Effector CD4-positive, alpha-beta T cell (primary cell): ENCODE measurements at regions not wholly inside any gene's neighbourhood (a gene's known extent, or its start where the extent isn't known, plus 50 kb on each side); places are given as distances from the start of the nearest gene placed in this dataset.

Experiments used
- DNase-seq: peaks from one replicate; pipeline ENCODE4 v3.0.0-alpha.2; 2020

- DNase-seq = no peak
These were observed 300.4 kb downstream of the DTWD2 start for GRCh38 chr5:118687661-118688621.

DNA sequence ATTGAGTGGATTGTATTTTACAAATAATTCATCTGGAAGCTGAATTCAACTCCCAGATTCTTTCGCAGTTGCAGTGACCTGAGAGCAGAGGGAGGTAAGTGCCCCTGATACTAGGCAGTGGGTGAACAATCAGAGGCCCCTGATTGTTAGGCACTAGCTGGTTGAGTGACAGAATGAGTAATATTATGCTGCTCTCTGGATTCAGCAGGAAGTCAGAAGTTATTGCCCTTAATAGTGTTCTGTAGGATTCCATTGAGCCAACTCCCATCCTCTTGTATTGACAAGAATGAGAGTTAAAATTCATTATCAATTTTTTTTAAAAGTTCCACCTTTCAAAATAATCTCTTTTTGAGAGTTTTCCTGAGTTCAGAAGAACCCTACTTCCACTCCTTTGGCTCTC is 301.2 kb downstream of the DTWD2 start:
- DNase-seq = no peak

DNA sequence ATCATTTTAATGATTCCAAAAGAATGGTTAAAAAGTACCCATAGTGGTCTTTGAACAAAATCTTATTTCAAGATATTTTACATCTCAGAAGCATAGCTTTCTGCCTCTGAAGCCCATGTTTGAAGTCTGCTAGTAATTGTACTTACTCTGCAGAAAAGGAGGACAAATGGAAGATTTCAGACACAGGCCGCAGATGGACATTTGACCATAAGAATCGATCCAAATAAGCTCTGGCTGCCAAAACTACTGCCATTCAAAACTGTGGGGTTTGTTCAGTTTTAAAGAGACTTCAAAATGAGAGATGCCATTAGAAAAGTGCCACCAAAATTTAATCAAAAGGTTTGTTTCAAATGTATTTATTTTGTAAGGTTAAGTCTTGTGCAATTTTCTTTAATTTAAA is 306.7 kb downstream of the DTWD2 start:
- no peak for DNase-seq

DNA sequence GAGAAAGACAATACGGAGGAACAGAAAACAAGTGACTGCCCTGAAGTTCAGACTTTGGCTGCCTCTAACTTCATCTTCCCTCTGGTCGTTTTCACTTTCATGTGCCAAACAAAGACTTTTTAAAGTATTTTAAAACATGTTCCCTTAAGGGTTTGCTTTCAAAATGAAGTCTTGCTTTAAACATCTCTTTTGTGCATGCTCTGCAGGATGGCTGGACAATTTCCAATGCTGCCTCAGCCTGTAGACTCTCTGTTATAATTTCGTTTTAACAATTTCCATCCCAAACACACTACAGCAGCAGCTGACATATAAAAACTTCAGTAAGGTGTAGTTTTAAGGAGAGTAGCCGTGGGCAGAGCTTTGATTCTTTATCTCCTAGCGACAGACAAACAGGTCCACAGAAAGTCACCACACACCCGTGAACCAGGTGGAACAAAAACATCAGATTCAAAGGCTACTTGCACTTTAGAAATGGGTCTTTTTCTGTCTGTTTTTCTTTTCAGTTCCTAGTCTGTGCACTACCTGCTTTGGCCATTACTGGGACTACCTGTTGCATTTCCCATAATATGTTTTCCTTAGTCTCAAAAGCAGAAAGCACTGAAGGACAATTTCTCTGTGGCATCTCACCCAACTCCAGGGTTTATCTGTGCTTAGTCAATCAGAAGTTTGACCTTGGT is 308.9 kb downstream of the DTWD2 start:
- DNase-seq = no peak

DNA sequence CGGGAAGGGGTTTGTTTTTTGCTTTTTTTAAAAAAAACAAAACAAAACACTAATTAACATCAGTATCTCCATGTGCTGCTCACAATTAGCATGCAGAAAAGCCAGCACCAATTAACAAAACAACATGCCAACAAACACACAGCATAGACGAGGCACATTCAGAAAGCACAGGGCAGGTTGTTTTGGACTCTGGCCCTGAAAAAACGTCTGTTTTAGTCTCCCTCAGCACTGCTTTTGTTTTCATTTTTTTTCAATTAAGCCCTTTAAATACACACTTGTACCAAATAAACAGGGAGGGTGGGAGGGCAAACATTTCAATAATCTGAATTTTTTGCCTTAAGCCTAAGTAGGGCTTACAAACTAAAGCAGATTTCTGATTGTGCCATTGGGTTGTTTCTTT is 309.6 kb downstream of the DTWD2 start:
- no peak for DNase-seq

GRCh38 chr5:118675247-118675646 is 313.1 kb downstream of the DTWD2 start:
- DNase-seq = no peak

DNA sequence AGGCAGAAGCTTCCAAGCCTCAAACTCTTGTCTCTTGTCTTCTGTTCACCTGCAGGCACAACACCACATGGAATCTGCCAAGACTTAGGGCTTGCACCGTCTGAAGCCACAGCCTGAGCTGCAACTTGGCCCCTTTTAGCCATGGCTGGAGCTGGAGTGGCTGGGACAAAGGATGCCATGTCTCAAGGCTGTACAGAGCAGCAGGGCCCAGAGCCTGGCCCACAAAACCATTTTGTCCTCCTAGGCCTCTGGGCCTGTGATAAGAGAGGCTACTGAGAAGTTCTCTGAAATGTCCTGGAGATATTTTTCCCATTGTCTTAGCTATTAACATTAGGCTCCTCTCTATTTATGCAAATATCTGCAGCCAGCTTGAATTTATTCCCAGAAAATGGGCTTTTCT is 330.8 kb downstream of the DTWD2 start:
- DNase-seq = no peak

DNA sequence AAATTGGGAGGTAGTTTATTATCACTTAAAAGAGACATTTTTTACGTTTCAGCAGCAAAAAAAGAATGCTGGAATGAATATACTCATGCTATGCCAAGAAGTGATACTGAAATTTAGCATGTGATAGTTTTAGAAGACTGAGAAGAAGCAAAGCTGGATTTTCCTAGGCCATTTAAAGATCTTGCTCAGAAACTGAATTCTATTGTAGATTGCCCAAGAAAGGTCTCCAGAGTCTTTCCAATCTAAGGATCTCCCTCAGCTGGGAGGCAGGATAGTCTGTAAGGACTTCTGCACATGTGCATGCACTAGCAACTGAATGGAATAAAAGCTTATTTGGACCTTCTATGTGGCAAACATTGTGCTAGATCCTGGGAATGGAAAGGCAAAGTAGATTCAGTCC is 334.5 kb downstream of the DTWD2 start:
- no peak for DNase-seq

DNA sequence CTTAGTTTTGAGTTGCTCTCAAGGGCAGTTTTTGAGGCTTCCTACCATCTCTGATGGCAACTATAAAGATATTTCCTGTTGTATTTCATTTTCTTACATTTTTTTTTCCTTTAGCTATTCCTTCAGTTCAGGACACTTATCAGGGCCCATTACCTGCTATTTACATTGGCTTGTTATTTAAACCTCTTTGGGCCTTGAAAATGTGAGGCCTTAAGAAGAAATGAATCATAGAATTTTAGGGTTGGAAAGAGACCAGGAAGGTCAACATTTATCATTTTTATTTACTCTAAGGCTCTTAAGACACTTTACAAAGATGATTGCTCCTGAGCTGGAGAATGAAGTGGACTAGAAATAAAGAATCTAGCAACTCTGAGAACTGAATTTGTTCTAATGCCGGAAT is 335.2 kb downstream of the DTWD2 start:
- DNase-seq = no peak

GRCh38 chr5:118651002-118651401 is 337.3 kb downstream of the DTWD2 start:
- no peak for DNase-seq

GRCh38 chr5:118647587-118647986 is 340.8 kb downstream of the DTWD2 start:
- no peak for DNase-seq

DNA sequence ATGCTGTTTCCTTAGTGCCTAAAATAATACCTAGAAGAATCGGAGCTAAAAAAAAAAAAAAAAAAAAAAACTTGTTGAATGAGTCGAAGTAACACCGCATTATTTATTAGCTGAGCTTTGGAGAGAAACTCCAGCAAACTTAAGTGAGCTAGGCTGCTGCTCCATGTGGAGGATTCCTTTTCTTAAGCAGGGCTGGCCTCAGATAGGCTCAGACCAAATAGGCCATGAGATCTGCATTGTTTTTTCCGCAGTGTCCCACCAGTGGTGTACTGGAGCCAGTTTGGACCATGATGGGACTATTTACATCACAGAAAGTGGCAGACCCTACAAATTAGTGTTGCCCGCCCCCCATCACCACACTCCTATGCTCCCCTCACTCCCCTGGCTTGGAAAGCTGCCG is 341.4 kb downstream of the DTWD2 start:
- DNase-seq = no peak

DNA sequence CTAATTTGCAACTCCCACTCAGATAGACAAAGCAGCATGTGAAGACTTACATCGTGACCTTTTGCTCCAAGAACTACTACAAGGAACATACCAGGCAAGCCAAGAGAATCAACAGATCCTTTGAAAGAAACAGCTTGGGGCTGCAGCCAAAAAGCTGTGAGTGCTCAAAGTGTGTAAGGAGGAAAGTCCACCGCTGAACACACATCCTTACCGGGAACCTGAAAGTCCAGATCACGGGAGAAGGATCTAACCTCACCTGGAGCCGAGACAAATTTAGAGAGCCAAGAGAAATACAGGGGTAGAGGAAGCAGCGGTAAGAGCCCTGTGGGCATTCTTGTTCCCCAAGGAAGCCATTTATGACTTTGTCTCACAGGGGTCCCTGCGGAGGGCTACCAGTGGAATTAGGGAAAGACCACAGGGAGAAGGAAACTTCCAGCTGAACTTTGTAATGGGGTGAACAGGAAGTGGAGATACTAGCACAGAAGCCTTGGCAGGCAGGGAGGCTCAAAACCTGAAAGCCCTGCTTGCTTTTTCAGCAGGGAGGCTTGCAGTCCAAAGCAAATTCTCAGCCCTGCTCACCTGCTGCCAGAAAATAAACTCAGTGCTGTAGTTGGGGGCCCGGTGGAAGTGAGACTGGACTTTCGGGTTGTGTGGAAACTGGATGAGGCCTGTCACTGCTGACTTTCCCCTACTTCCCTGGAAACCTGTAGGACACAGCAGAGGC is 350.2 kb downstream of the DTWD2 start:
- no peak for DNase-seq

GRCh38 chr5:118628660-118629354 is 359.5 kb downstream of the DTWD2 start:
- DNase-seq = no peak

DNA sequence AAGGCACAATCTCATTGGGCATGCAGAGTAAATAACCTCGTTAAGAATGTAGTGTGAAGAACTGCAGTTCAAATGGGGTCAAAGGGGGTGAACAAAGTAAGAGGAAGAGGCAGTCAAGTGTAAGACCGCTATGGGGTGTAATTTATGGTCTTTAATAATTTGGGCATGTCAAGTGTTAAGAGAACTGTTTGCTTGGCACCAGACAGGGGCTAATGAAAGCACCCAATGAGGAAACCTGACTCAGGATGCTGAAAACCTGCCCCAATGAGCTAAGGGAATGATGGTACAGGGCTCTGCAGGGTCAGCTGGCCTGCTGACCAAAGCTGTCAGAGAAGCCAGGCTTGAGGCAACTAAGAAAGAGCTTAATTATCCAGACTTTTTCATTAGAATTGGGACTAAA is 368.1 kb downstream of the DTWD2 start:
- DNase-seq = no peak

DNA sequence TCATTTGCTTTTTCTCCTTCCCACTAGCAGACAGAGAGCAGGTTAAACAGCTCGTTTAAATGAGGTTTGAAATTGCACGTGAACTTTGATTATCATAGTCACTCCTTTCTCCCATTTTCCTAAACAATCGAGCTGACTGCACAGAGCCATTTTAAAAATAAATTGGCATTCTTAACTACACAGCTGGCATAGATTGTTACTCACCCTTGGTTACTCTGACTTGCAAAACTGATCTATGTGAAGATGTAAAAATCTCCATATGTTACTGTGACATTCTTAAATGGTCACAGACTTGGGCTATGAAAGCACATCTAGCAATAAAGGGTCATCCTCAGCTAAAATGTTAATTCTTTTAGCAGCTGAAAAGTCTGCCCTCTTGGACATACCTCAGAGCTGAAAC is 368.5 kb downstream of the DTWD2 start:
- DNase-seq = no peak

DNA sequence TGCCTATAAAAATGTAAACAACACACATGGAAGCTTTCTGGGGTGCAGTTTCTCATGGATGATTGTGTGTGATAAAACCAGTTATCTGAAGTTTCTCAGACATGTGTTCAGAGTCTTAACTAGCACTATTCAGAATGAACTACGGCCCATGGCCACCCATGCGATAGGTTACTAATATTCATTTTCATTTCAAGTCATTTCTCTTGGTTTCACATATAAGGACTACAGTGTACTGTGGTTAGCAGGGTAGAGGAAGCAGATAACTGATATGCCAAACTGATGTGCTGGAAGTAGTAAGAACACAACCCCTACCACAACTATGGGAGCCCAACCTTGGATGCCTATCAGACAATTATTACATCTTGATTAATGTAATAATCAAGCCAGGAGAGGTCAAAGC is 372.1 kb downstream of the DTWD2 start:
- DNase-seq = no peak

DNA sequence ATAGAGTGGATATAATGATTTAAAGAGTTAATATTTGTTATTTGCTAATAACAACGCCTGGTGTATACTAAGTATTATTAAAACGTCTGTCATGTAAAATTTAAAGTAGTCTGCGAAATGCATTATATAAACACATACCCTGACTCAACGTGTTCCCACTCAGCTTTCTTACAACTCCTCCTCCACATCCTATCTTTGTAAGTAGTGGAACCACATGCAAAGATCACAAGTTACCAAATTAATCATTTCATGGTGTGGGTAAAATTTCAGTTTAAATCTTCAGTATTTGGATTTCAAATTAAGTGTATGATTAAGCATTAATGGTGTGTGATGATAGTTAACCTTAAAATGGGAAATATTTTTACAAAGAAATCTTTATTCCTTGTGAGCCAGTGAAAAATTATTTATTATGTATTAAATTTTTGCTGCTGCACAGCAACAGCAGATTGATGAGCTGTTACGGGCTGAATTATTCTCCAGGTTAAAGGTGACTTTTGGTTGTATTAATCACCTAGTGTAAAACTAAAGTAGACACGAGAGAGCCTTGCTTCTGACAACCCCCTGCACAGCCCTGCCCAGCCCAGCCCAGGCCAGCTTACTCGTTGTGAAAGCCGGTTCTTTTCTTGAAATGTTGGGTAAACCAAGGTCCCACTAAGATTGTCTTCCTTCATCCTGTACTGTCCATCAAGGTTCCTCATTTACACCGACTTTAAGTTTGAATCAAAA is 373.5 kb downstream of the DTWD2 start:
- DNase-seq = no peak

DNA sequence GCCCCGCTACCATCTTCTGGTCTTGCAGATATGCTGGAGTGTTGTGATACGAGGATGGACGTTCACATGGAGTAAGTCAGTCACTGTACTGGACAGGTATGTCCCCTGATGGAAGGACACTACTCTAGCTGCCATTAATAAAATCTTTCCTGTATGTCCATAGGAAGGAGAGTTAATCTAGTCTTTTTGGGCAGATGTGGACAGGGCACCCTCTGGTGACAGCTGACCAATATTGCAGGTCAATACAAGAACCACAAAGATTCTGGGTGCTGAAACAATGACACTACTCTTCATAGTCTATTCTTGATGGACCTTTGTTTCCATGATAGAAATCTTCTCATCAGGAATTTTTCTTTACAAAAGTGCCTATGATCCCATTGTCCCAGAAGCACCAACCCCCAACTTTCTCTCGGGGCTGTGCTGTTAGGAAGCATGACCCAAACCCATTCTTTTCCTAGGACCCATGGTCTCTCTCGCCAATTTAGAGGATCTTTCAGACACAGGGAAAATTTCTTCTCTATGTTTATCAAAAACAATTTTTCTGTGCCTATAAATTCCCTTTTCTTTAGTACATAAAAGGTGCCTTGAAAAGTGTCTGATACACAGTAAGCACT is 376.9 kb downstream of the DTWD2 start:
- DNase-seq = no peak

GRCh38 chr5:118606940-118607339 is 381.4 kb downstream of the DTWD2 start:
- DNase-seq = no peak

DNA sequence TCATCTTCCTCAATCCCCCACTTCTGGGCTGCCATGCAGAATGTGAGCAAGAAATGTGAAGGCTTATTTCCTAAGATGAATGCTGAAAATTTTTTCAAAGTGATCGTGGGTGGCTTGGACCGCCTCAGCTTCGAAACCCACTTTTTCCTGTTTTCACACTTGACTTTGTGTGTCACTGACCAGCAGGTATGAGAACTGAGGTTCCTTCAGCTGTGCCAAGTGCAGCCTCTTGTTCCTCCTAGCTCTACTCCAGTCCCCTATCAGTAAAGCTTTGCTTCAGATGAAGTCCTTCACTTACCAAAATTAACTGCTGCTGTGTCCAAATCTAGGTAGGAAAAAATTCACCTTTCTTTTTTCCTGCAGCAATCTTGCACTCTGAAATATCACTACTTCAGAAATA is 382.6 kb downstream of the DTWD2 start:
- no peak for DNase-seq

DNA sequence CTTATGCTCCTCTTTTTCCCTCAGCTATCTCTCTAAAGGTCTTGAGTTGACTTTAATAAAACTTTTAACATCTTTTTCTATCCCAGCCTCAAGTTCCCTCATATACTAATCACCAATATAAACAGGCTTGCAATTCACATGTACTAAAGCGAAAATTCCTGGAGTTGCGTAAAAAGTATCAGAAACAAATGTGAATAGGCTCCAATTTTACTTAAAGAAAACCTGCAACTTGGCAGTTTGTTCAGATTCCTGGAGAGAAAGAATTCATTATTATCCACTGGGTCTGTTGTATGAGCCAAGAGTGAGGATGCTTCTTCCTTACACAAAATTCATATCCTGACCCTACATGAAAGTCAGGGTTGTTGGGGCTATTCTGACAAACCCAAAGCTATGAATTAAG is 384.2 kb downstream of the DTWD2 start:
- no peak for DNase-seq
